Testis (tissue), 2 donors: ENCODE measurements at regions not wholly inside any gene's neighbourhood (a gene's known extent, or its start where the extent isn't known, plus 50 kb on each side); places are given as distances from the start of the nearest gene placed in this dataset.

Experiments used
- DNase-seq: peaks from one replicate; pipeline ENCODE4 v3.0.0-alpha.2; 2019
- H3K27ac ChIP-seq, 2 donors: fragments of 200-600 bp; sonication (generic); one replicate each; pipeline ENCODE4 v1.5.1; 2019
- H3K27me3 ChIP-seq: fragments of 200-600 bp; sonication (generic); one replicate; pipeline ENCODE4 v1.5.1; 2019
- H3K36me3 ChIP-seq: fragments of 200-600 bp; sonication (generic); one replicate; pipeline ENCODE4 v1.5.1; 2017; ENCODE audit warnings: low read depth; ENCODE audit errors: missing control alignments
- H3K4me1 ChIP-seq: fragments of 200-600 bp; sonication (generic); one replicate; pipeline ENCODE4 v1.5.1; 2019
- H3K4me3 ChIP-seq, 2 donors: fragments of 200-600 bp; sonication (generic); one replicate each; pipeline ENCODE4 v1.5.1; 2017 to 2019
- H3K9me3 ChIP-seq: fragments of 200-600 bp; sonication (generic); one replicate; pipeline ENCODE4 v1.5.1; 2017
- CTCF ChIP-seq, 3 experiments: fragments of 450-650 bp in 2 of 3; fragments of 200-600 bp in 1 of 3; sonication (generic) in 1 of 3; IDR thresholded peaks; one replicate each; pipeline ENCODE4 v1.5.1; 2016 to 2019; ENCODE audit warnings: antibody characterized with exemption in 3 of 3, mild to moderate bottlenecking in 2 of 3, moderate library complexity in 1 of 3
- POLR2A ChIP-seq: fragments of 450-650 bp; IDR thresholded peaks from one replicate; pipeline ENCODE4 v1.6.1; 2017; ENCODE audit warnings: antibody characterized with exemption, mild to moderate bottlenecking, moderate library complexity
- WGBS, 2 donors: methylation state at CpG; one replicate each; pipeline ENCODE4 v1.1.5; 2018; 5-methylcytosine and 5-hydroxymethylcytosine counted together
- intact Hi-C: fragments of 100-400 bp; cut with DNase I; formaldehyde crosslinking; loops from one replicate; pipeline ENCODE4 v1.15.1; 2023; ENCODE audit warnings: low total_unique reads

- intact Hi-C loops = no loop called here
- no peak for DNase-seq
- Histone ChIP-seq H3K9me3 (no peaks in the 10 kb centered on the region), H3K27ac (no peak overlapping the region), H3K36me3 (no peaks in the 10 kb centered on the region), H3K27me3 (no peaks in the 10 kb centered on the region), H3K4me1 (no peaks in the 10 kb centered on the region), H3K4me3 (no peak overlapping the region)
- 76 to 84% methylated on average over 3 of the region's 3 CpGs for WGBS, 2 donors
- TF ChIP-seq POLR2A (no peak), CTCF (IDR thresholded peaks at IDR 0.05) (no peak)
Observed at GRCh38 chr14:98700748-98701147, 571.2 kb downstream of the BCL11B start.

- Histone ChIP-seq H3K27me3 (no peaks in the 10 kb centered on the region), H3K27ac (no peak overlapping the region), H3K4me3 (no peak overlapping the region), H3K36me3 (no peaks in the 10 kb centered on the region), H3K4me1 (no peaks in the 10 kb centered on the region), H3K9me3 (no peaks in the 10 kb centered on the region)
- WGBS, 2 donors = 69% methylated on average over 5 of the region's 5 CpGs
- no peak for DNase-seq
- TF ChIP-seq POLR2A (no peak), CTCF (IDR thresholded peaks at IDR 0.05) (no peak)
- intact Hi-C loops = no loop called here
Observed at GRCh38 chr14:98701377-98701776, 570.6 kb downstream of the BCL11B start.

GRCh38 chr14:98704441-98704840 lies 567.6 kb downstream of the BCL11B start:
- DNase-seq = no peak
- TF ChIP-seq POLR2A (no peak), CTCF (IDR thresholded peaks at IDR 0.05) (no peak)
- no peaks in the 10 kb centered on the region for H3K36me3 ChIP-seq
- H3K27me3 ChIP-seq = no peaks in the 10 kb centered on the region
- no peaks in the 10 kb centered on the region for H3K9me3 ChIP-seq
- no peak overlapping the region for H3K4me3 ChIP-seq
- WGBS, 2 donors = 37 to 44% methylated on average over 3 of the region's 3 CpGs
- no peaks in the 10 kb centered on the region for H3K4me1 ChIP-seq
- H3K27ac ChIP-seq = no peak overlapping the region
- intact Hi-C loops = no loop called here

GRCh38 chr14:98705871-98706300 lies 566.1 kb downstream of the BCL11B start:
- H3K27me3 ChIP-seq = no peaks in the 10 kb centered on the region
- WGBS, 2 donors = 41 to 63% methylated on average over 4 to 7 of the region's 7 CpGs
- no peaks in the 10 kb centered on the region for H3K36me3 ChIP-seq
- no peak for TF ChIP-seq CTCF (IDR thresholded peaks at IDR 0.05)
- TF ChIP-seq POLR2A = no peak
- no peak for DNase-seq
- H3K4me3 ChIP-seq = no peak overlapping the region
- no peak overlapping the region for H3K27ac ChIP-seq
- H3K9me3 ChIP-seq = no peaks in the 10 kb centered on the region
- no peaks in the 10 kb centered on the region for H3K4me1 ChIP-seq
- intact Hi-C loops = no loop called here

- WGBS, 2 donors = 91 to 92% methylated on average over 7 of the region's 7 CpGs
- DNase-seq = no peak
- Histone ChIP-seq H3K9me3 (no peaks in the 10 kb centered on the region), H3K27me3 (no peaks in the 10 kb centered on the region), H3K4me3 (no peak overlapping the region), H3K36me3 (no peaks in the 10 kb centered on the region), H3K27ac (no peak overlapping the region), H3K4me1 (no peaks in the 10 kb centered on the region)
- intact Hi-C loops = no loop called here
- TF ChIP-seq CTCF (IDR thresholded peaks at IDR 0.05) (no peak), POLR2A (no peak)
Observed at GRCh38 chr14:98707522-98707921, 564.5 kb downstream of the BCL11B start.
